Activated CD4-positive, alpha-beta T cell treated with anti-CD3 and anti-CD28 coated beads for 4 hours (primary cell): ENCODE measurements at regions not wholly inside any gene's neighbourhood (a gene's known extent, or its start where the extent isn't known, plus 50 kb on each side); places are given as distances from the start of the nearest gene placed in this dataset.
"Not testable (repeated sequence)": the region's sequence is repeated elsewhere in the genome, so short reads cannot be mapped to it uniquely, and the experiment has no call there.

ENCODE experiments used
- DNase-seq, 2 donors: peaks; one replicate each; pipeline ENCODE4 v3.0.0-alpha.2; 2020

GRCh38 chr10:33067481-33067880 is 109.5 kb upstream of the ITGB1 start:
- DNase-seq: no peak

DNA sequence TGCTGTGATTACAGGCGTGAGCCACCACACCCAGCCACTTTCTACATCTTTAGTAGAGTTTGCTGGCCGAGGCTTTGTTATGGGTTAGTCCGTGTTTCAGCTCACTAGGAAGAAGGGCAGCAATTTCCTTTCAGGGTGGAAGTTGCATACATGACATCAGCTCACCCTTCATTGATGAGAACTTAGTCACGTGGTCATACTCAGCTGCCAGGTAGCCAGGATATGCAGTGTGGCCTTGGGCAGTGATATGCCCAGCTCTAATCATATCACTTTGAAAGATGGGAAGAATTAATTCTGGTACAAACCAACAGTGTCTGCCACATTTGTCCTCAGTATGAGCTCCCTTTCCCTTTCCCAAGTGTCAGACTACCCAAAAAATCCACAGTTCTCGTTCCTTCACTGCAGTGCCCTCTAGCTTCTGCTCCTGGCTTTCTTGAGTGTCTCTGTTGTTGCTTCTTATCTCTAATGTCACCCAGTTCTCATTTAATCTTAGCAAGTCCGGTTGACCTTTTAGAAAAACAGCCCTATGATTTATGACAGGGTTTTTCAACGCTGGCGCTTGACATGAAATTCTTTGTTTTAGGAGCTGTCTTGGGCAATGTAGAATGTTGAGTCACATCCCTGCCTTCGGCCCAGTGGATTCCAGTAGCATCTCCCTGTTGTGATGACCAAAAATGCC is 108.7 kb upstream of the ITGB1 start:
- no peak for DNase-seq

GRCh38 chr10:33065111-33065510 is 107.1 kb upstream of the ITGB1 start:
- DNase-seq: no peak

DNA sequence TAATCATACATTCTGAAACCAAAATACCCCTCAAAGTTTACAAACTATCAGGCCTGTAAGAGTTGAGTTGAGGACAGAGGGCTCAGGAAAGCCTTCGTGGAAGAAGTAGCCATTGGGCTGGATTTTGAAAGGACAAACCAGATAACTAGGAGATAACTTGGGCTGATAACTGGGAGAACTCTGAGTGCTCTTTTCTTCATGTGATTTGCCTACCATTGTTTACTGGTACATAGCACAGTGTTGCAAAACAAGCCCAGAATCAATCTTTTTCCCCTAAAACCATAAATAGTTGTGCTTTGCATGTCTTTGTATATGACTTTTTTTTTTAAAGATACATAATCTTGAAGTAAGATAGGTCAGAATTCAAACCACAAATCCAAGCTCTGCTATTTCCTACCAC is 106.7 kb upstream of the ITGB1 start:
- no peak for DNase-seq

- DNase-seq: no peak
Measured at GRCh38 chr10:33057620-33058019, 99.6 kb upstream of the ITGB1 start.

- no peak for DNase-seq
Measured at GRCh38 chr10:33056828-33057596, 99.0 kb upstream of the ITGB1 start.

GRCh38 chr10:33055625-33056024 is 97.6 kb upstream of the ITGB1 start:
- DNase-seq: no peak

DNA sequence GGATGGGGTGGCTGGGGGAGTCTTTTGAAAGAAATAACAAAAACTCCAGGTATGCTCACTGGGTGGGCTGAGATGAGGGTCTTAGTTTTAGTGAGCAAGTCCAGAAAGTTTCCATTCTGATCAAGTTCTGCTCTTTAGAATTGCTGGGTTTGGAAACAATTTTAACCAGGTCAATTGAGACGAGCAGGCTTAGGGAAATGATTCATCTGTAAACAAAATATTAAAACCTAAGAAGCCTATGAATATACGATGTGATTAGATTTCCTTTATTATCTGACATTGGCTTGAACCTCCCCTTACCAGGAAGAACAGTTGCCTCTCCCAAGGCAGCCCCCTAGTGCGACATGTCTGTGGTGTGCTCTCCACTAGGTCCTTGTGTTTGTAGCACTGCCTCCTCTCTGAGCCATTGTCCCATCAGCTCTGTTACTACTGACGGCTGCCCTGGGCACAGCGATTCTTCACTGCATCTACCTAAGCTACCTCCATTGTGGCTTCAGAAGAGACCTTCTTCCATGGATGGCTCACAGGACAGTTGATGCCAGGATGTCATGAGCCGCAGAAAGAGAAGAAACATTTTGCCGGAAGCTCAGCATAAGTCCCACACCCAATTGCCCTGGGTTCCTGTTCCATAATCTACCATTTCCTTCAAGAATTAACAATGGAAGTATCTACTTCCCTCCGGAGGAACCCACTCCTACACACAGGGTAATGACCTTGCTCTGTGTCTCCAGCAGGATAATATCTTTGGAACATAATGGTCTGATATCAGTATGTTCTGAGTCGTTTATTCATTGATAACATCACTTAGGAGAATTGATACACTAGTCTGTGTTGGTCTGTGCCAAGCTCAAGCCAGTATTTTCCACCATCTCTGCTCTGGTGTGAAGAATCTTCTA is 95.1 kb upstream of the ITGB1 start:
- DNase-seq: no peak

DNA sequence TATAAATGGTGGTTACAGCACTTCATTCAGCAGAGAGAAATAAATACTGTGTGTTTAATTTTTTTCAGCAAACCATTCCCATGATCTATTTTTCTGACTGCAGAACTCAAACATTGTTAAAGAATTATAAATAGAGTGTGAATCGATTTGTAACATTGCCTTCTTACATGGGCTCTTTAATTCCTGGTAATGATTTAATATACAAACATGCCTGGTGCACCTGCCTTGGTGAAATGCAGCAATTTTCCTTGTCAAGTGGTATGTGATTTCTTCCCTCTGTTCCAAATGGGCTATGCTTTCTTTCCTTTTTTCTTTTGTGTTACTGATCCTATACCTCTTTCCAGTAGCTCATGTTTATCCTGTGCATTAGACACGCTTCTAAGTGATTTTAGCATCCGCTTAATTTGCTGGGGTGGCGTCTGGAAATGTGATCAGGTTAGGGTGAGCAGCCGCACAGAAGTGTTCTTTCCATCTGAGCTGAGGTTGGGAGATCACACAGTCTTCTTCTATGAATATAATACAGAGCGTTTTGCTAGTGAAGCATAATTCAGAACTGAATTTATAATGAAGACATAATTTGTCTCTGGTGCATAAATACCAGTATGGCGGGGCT is 94.3 kb upstream of the ITGB1 start:
- DNase-seq: no peak

DNA sequence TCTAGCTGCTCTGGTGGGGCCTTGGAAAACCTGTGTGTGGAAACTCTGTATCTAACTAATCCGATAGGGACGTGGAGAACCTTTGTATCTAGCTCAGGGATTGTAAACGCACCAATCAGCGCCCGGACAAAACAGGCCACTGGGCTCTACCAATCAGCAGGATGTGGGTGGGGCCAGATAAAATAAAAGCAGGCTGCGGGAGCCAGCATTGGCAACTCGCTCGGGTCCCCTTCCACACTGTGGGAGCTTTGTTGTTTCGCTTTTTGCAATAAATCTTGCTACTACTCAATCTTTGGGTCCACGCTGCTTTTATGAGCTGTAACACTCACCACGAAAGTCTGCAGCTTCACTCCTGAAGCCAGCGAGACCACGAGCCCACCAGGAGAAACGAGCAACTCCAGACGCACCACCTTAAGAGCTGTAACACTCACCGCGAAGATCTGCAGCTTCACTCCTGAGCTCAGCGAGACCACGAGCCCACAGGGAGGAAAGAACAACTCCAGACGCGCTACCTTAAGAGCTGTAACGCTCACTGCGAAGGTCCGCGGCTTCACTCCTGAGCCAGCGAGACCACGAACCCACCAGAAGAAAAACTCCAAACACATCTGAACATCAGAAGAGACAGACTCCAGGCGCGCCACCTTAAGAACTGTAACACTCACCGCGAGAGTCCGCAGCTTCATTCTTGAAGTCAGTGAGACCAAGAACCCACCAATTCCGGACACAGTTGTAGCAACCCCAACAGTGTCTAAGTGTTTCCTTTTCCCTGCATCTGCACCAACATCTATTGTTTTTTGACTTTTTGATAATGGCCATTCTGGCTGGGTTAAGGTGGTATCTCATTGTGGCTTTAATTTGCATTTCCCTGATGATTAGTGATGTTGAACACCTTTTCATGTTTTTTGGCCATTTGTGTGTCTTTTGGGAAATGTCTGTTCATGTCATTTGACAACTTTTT is 92.2 kb upstream of the ITGB1 start:
- DNase-seq: not testable (repeated sequence)

- DNase-seq: no peak
Measured at GRCh38 chr10:33048223-33048622, 90.2 kb upstream of the ITGB1 start.

GRCh38 chr10:33047655-33048054 is 89.6 kb upstream of the ITGB1 start:
- no peak for DNase-seq

GRCh38 chr10:33046792-33047191 is 88.8 kb upstream of the ITGB1 start:
- DNase-seq: no peak

GRCh38 chr10:33045421-33045820 is 87.4 kb upstream of the ITGB1 start:
- no peak for DNase-seq

DNA sequence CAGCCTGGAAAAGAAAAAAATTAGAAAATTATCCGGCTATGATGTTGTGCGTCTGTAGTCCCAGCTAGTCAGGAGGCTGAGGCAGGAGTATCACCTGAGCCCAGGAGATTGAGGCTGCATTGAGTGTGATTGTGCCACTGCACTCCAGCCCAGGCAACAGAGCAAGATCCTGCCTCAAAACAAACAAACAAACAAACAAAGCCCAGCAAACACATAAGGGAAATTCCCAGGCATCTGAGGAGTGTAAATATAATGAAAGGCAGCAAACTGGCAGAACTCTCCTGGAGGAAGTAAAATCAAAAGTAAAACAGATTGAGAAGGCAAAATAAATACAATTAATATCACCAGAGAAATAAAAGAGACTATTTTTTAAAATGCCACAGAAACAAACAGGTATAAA is 84.5 kb upstream of the ITGB1 start:
- DNase-seq: no peak

DNA sequence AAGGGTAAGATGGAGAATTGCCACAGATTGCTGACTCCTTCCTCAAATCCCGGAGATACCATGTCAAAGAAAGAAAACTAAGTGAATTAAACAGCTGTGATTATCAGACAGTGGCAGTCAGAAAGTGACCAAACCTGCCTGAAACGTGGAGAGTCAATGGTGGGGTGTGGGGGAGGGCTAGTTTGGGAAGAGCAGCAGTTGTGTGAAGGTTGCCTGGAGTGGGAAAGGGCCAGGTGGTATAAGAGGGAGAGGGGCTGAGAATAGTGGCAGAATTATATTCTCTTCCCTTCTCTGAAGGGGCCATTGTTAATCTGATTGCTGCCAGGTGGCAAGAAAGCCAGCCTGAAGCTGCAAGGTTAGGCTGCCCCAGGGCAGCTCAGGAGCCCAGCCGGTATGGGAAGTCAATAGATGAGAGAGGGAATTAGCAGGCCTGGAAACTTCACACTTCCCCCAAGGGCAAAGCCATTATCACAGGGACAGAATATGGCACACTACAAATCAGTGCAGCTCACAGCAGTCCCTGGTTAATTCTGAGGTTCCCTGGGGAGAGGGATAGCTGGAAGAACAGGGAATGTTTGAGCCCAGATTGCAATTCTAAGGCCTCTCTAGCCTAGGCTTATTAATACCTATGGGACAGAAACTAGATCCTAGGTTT is 83.9 kb upstream of the ITGB1 start:
- no peak for DNase-seq

DNA sequence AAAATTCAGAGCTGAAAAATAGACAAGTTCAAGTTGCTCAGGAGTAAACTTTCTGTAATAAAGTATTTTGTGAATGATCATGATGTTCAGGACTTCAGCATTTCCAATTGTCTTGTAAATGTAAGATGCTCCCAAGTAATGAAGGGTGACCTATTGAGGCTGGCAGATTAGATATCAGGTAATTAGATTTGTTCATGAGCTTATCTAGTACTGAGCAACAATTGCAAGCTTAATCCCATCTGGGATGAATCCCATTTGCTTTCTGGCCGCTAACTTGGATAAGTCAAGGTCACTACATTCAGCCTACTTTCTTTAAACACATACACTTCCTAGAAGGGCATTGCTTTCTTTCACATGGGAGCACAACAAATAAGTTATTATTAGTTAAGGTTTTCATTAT is 82.4 kb upstream of the ITGB1 start:
- no peak for DNase-seq

DNA sequence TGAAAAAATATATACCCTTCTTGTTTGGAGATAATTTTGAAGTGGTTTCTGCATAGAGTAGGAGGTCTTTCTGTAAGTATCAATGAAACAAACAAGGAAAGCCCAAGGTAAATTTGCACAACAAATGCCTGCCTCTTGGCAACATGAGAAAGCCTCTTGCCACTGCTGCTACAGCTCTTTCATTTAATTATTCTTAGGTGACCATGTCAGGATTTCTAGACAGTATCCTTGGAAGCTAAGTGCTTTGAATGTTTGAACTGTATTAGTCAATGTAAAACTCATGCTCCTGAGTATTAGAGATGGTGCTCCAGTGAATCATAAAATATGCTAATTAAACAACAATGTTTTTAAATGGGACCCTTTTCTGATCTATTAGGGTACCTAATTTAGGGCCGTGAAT is 81.2 kb upstream of the ITGB1 start:
- DNase-seq: no peak

DNA sequence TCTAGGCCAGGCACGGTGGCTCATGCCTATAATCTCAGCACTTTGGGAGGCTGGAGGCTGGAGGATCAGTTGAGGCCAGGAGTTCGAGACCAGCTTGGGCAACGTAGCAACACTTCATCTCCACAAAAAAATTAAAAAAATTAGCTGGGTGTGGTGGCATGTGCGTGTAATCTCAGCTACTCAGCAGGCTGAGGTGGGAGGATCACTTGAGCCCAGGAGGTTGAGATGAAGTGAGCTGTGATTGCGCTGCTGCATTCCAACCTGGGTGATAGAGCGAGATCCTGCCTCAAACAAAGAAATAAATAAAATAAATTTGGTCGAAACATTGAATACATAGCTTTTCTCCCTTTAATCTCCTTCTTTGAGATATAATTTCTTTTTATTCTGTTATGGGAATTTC is 80.6 kb upstream of the ITGB1 start:
- DNase-seq: no peak

GRCh38 chr10:33037726-33038125 is 79.7 kb upstream of the ITGB1 start:
- no peak for DNase-seq

DNA sequence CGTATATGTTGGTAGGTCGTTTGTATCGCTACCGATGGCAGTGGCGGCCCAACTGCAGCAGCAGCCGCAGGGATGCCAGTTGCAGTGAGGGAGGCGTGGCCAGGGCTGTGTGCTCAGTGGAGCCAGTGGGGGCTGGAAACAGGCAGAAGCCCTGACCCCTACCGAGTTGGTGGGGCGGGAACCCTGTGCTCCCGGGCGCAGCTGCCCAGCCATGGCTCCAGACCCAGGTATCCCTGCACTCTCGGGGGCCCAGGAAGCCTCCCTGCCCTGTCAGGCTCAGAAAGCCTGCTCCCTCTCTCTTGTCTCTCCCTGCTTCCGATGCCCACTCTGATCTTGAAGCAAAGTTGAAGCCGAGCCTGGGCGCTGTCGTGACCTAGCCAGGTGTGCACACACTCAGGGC is 78.6 kb upstream of the ITGB1 start:
- no peak for DNase-seq

- DNase-seq: no peak
Measured at GRCh38 chr10:33035411-33035810, 77.4 kb upstream of the ITGB1 start.
